HG03066 (cell line): ENCODE measurements at regions not wholly inside any gene's neighbourhood (a gene's known extent, or its start where the extent isn't known, plus 50 kb on each side); places are given as distances from the start of the nearest gene placed in this dataset.

Experiments
- ATAC-seq: cut with Tn5 transposase; IDR thresholded peaks from one replicate; pipeline ENCODE4 v1.9.1; 2021; ENCODE audit warnings: low read depth; ENCODE audit not compliant: unreplicated experiment

GRCh38 chr4:136800248-136800647 is 732.0 kb downstream of the PCDH18 start:
- ATAC-seq, result no peak

GRCh38 chr4:136796953-136797352 is 735.3 kb downstream of the PCDH18 start:
- no peak for ATAC-seq

GRCh38 chr4:136793848-136794247 is 738.4 kb downstream of the PCDH18 start:
- ATAC-seq, result no peak

GRCh38 chr4:136784326-136784725 is 748.0 kb downstream of the PCDH18 start:
- no peak for ATAC-seq

GRCh38 chr4:136769717-136770116 is 762.6 kb downstream of the PCDH18 start:
- ATAC-seq, result no peak

DNA sequence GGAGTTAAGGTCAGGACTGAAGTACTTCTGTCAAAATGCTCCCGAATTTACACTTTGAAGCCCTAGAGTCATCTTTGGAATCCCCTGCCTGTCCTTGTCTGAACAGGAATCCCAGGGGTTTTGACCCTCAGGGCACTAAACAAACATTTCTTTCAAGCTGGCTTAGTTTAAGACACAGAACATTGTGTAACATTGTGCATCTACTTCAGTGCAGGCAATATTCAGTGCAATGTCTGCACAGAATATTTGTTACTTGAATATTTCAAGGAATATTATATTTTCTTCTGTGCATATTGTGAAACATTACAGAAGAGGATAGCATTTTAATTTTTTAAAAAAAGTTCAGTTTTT is 763.4 kb downstream of the PCDH18 start:
- ATAC-seq, result no peak

GRCh38 chr4:136768213-136768924 is 763.9 kb downstream of the PCDH18 start:
- no peak for ATAC-seq

GRCh38 chr4:136763919-136764318 is 768.4 kb downstream of the PCDH18 start:
- no peak for ATAC-seq

DNA sequence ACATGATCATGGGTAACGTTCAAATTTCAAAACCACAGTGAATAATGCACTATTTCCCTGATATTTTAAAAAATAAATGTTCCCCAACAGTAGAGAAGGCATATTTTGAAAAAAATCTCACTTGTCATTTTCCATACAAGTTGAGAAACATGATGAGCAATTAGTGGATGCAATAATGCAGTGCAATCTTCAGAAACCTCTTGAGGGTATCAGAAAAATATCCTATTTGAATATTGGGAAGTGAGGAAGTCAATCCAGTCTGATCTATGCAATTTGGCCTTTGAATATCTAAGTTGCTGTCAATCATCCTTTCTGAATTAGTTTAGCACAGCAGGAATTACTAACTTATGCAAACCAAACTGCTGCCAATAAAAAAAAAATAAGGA is 776.8 kb downstream of the PCDH18 start:
- no peak for ATAC-seq

DNA sequence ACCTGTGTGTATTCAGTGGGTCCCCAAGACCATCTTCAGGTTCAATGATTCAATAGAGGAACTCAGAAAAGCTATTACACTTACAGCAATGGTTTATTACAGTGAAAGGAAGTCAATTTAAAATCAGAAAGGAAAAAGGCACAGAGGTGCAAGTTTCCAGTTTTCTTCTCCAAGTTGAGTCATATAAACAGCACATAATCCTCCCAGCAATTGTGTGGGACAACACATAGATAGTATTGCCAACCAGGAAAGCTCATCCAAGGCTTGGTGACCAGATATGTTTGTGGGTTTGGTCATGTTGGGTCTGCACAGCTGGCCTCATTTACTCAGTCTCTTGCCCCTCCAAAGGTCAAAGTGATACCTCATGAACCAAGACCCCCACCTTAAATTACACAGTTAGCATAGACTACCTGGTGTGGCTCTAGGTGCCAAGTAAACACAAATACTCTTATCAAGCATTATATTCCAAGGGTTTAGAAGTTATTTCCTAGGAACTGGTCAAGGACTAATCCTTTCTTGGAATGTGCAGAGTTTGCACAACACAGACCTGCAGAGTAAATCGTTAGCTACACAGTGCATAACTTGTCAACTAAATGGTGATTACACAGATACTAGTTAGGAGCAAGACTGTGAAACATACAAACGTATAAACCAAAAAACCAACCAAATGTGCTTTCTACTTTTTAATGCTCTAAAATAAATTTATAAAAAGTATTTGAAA is 777.3 kb downstream of the PCDH18 start:
- no peak for ATAC-seq

DNA sequence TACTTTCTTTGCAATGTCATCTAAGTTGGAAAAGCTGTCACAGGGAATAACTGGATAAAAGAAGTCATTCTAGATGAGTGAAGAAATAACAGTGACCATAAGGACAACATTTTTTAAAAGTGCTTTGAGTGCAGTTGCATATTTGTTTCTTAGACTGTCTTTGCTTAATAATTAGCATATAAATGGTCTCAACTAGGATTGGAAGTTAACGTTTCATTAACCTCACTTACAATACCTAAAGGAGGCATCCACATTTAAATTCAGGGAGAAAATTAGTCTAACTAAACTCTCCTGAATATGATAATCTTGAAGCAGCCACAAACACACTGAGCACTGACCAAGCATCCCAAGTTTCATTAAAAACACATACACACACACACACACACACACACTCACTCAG is 780.7 kb downstream of the PCDH18 start:
- no peak for ATAC-seq

DNA sequence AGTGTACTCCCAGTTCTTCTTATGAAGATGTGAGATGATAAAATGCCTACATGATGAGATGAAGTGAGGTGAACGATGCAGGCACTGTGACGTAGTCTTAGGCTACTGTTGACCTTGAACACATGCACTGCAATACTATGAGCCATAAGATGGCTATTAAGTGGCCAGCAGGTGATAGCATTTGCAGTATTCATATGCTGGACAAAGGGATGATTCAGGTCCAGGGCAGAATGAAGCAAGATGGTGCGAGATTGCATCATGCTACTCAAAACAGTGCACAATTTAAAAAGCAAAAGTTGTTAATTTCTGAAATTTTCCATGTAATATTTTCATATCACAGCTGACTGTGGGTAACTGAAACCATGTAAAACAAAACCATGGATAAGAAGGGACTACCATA is 781.4 kb downstream of the PCDH18 start:
- ATAC-seq, result no peak

DNA sequence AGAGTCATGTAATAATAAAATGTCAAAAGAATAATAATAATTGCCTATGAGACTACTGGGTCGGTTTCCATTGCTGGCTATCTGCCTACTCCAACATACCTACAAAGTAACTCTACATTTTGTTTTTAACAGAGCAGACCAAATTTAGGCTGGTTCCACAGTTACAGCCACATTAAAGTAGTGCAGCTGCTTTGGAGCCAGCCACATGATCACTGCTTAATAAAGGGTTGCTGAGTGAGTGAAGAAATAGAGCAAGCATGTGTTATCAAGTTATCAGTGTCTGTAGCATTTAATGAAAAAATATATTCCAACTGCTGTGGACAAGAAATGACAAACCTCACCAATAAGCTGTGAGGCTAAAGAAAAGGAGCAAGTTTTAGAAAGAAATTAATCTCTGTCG is 782.3 kb downstream of the PCDH18 start:
- ATAC-seq, result no peak

DNA sequence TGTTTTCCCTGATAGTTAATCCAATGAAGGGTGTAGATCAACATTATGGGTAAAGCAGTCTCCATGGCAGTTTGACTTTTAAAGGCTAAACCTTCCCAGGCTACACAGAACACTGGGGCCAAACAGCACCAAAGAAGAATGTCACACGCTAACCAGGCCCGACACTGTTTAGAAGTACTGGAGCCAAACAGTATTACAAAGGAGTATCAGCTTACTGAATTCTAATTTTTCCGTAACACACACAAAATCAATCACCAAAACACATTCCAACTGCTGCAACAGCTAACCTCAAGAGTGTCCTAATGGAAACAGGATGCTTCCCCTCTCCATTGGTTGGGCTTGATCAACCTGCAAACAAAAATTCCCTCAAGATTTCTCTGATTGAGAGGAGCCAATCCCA is 783.5 kb downstream of the PCDH18 start:
- ATAC-seq, result no peak

DNA sequence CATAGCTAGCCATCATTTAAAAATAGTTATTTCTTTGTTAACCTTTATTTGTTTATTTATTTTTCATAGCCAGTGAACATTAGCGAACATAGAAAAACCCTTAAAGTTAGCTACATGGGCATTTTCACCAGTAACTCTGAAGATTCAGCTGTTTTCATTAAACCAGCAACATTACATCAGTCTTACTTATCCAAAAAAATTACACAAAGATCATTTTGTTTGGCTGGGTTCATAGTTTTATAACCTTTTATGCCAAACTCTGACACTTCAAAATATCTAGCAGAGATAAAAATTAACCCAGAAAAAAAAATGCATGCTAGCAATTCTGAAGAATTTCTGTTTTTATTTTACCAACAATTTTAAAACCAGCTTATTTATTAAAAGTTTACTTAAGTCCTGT is 784.1 kb downstream of the PCDH18 start:
- ATAC-seq, result no peak

DNA sequence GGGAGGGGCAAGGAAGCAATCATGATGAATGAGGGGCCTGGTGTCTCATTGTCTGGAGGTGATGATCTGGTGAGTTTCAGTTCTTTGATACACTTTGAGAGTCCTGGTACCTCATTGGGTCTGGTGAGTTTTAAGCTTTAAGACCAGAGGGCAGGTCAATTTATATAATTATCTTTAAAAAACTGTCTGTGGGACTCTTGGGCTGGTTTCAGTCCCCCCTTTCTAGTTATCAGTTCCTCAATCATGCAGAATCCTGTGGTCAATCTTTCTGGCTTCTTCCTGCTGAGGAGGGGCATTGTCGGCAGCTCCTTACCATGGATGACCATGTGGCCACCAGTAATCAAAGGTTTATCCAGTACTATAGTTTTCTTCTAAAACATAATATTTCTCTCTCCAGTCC is 789.1 kb downstream of the PCDH18 start:
- ATAC-seq, result no peak

DNA sequence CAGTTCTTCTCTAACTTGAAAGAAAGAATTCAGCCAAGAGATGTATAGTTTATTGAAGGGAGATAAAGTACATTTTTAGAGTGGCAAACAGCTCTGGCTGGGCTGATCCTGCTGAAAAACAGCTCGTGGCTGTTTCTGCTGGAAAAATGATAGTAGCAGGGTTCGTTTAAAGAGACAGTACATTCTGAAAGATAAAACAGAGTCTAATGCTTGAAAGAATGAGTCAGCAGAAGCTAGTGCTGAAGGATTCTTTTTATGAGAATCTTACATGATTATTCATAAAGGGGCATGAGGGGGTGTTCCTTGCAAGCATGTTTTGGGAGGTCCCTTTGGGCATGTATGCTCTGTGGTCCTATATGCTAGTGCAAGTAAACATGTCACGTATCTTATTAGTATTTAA is 790.0 kb downstream of the PCDH18 start:
- ATAC-seq, result no peak

GRCh38 chr4:136741468-136741867 is 790.8 kb downstream of the PCDH18 start:
- no peak for ATAC-seq

DNA sequence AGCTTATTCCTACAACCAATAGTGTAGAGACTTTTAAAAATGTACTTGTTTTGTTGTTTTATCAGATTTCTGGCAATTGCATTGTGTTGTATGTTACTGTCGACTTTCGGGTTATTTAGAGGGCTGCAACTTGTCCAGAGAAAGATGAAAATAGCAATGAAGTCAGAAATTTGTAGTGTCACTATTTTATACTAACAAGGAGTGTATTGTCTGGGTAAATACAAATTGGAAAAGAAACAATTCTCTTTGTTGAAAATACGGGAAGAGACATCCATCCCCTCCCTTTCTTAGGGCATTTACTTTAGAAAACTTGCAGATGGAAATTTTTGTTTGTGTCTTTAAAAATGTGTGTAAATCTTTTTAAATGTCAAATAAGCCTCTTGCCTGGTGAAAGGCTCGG is 792.0 kb downstream of the PCDH18 start:
- no peak for ATAC-seq

DNA sequence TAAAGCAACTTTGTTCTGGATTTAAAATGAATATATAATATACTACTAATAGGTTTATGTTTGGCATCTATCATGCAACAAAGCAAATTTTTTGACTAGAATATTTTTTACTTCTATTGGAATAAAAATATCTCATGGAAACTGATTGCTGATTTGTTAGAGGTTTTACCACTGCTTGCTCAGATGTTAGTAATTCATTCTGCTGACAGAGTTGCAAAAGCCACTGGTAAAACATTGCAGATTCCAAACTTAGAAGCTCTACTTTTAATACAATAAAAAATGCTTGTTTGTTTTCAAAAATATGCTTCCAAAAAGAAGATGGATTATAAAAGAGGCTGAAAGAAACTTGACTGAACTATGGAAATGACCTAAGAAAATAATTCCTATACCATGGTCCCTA is 795.2 kb downstream of the PCDH18 start:
- ATAC-seq, result no peak

DNA sequence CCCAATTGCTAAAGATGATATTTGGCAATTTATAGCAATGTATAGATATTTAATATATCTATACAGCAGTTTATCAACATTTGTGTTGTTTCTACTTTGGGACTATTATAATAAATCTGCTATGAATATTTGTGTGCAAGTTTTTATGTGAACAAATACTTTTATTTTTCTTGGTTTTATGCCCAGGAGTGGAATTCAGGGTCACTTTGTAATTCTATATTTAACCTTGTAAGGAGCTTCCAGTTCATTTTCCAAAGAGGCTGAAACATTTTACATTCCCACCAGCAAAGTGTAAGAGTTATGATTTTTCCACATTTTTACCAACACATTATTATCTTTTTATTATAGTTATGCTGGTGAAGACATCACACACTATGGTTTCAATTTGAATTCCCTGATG is 801.3 kb downstream of the PCDH18 start:
- ATAC-seq, result no peak

GRCh38 chr4:136725286-136726081 is 806.8 kb downstream of the PCDH18 start:
- ATAC-seq, result no peak
